Forelimb muscle (tissue), 1 donor: ENCODE measurements at regions not wholly inside any gene's neighbourhood (a gene's known extent, or its start where the extent isn't known, plus 50 kb on each side); places are given as distances from the start of the nearest gene placed in this dataset.
"Not testable (repeated sequence)": the region's sequence is repeated elsewhere in the genome, so short reads cannot be mapped to it uniquely, and the experiment has no call there.

Source experiments
- DNase-seq: peaks from one replicate; pipeline ENCODE4 v3.0.0-alpha.2; 2013; ENCODE audit warnings: low read depth

DNA sequence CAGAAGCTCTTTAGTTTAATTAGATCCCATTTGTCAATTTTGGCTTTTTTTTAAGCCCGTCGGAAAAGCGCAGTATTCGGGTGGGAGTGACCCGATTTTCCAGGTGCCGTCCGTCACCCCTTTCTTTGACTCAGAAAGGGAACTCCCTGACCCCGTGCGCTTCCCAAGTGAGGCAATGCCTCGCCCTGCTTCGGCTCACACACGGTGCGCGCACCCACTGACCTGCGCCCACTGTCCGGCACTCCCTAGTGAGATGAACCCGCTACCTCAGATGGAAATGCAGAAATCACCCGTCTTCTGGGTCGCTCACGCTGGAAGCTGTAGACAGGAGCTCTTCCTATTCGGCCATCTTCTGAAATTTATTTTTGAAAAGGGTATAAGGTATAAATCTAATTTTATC is 433.4 kb upstream of the NRG3 start:
- not testable (repeated sequence) for DNase-seq

DNA sequence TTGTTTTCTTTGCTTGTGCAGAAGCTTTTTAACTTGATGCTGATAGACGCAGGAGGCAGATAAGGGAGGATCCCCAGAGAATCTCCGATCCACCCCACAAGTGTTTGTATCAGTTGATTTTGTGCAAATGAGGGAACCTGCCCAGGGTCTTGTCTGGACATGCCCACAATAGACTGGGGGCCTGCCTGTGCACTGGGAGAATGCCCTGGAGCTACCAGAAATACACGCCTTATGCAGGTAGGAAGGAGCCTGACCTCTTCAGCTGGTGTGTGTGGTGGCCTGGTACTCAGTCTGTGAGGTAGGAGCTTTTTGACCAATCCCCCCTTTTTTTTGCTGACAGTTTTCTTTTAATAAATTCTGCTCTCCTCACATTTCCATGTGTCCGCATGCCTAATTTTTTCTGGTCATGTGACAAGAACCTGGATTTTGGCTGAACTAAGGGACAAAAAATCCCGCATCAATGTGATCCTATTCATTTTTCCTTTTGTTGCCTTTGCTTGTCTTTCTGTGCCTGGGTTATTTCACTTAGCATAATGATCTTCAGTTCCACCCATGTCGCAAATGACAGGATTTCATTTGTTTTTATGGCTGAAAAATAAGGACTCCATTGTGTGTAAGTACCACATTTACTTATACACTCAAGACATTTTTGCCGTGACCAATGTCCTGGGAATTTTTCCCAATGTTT is 430.6 kb upstream of the NRG3 start:
- no peak for DNase-seq

DNA sequence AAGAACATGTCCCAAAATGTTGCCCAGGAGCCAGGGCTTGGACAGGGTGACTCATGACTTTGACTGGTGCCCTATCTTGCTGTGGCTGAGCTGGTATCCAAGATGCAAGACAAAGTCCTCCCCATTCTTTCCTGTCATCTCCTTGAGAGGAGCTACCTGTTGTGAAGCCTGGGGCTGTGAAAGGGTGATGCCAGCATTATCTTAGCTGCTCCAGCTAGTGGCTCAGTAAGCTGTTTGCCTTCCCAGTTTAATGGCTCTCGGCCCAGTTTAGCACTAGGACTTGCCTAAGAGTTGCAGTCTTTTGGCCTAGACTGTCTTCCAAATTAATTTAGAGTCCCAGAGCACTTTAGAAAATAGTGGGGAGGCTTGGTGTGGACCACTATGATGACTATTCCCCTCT is 424.3 kb upstream of the NRG3 start:
- no peak for DNase-seq

DNA sequence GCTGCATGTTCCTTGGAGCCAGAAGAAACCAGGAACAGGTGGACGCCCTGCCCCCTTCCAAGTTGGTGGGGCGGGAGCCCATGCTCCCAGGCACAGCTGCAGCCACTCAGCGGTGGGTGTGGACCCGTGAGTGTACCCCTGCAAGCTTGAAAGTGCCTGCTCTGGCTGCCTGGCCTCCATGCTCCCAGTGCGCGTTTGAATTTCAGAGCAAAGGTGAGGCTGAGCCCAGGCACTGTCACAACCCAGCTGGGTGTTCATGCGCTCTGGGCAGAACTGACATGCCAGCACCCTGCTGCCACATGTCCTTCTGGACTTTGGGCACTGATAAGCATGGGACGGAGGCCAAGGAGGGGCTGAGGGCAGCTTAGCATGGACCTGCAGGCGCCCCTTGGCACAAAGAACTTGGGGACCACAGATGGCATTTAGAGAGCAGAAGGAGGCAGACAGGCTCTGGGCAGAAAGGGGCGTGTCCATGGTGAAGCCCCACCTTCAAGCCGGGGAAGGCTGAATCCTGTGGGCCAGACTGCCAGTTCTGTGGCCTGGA is 402.0 kb upstream of the NRG3 start:
- DNase-seq, result no peak

DNA sequence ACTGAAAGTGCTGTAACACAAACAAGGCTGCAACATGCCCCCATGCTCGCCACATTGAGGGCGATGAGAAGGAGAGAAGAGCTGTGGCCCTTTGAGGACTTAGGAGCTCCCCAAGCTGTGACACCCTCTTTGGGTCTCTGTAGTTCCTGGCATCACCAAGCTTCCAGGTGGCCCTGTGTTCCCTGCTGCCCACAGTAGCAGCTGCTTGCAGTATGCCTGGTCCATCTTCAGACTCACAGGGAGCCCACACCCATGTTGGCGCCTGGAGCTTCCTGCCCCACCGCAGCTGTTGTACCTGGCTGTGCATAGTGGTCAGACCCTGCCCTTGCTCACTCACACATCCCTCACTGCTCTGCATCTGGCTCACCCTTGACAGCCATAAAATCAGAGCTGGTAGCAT is 401.2 kb upstream of the NRG3 start:
- DNase-seq, result no peak

DNA sequence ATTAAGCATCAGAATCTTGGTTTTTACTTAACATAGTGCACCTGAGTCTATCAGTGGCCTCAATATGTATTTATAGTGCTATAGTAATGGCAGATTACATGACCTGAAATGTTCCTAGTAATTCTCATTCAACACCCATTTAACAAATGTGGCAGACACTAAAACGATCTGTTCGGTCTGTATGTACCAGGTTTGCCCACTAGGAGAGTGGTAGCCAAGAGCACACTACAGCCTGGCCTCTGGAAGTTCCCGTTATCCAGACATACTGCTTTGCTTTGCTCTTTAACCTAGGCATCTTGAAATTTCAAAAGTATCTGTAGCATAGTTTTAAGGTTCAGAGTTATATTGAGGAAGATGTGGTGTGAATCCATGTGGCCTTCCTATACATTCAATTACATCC is 395.7 kb upstream of the NRG3 start:
- no peak for DNase-seq

DNA sequence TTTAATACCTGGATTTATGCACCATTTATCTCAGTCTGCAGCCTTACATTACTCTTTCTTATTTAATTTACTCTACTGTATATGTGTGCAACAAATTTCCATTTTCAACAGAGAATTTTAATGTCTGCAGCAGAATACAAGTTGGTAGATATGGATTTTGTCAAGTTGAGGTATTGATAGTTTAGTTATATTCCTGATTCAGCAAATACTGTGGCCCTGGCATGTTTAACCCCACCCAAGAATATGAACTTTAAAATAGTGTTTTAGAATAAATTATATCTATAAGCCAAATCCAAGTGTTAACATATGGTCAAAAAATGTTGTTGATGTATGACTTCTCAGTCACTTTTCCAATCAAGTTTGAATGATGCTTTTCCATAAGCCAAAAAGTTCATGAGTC is 378.4 kb upstream of the NRG3 start:
- no peak for DNase-seq

DNA sequence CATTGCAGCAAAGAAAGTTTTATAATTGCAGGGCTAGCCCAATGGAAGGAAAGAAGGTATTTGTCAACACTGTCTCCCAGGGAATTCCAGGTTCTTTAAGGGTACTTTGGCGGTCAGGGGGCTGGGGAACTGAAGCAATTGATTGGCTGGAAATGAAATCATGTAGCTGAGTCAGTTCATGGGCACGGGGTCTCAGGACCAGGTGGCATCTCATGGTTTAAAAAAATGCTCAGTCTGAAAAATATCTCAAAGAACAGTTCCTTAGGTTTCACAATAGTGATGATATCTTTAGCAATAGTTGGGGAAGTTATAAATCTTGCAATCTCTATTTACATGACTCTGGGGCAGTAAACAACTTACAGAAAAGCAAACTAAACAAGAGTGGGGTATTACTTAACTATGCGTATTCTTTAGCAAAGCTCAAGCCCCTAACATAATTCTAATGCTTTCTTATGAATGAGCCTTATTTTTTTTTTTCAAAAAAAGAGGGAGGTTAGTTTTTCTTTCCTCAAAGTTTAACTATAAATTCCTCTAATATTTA is 376.9 kb upstream of the NRG3 start:
- no peak for DNase-seq

DNA sequence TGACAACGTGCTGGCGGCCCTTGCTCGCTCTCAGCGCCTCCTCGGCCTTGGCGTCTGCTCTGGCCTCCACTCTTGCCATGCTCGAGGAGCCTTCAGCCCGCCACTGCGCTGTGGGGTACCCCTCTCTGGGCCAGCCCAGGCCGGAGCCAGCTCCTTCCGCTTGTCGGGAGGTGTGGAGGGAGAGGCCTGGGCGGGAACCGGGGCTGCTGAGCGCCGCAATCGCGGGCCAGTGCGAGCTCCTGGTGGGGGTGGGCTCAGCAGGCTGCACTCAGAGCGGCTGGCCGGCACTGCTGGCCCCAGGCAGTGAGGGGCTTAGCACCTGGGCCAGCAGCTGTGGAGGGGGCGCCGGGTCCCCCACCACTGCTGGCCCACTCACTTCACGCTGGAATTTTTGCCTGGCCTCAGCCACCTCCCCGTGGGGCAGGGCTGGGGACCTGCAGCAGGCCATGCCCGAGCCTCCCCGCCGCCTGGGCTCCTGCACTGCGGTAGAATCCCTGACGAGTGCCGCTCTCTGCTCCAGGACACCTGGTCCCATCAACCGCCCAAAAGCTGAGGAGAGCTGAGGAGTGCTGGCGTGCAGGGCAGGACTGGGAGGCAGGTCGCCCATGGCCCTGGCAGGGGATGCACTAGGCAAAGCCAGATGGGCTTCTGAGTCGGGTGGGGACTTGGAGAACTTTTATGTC is 372.2 kb upstream of the NRG3 start:
- no peak for DNase-seq

DNA sequence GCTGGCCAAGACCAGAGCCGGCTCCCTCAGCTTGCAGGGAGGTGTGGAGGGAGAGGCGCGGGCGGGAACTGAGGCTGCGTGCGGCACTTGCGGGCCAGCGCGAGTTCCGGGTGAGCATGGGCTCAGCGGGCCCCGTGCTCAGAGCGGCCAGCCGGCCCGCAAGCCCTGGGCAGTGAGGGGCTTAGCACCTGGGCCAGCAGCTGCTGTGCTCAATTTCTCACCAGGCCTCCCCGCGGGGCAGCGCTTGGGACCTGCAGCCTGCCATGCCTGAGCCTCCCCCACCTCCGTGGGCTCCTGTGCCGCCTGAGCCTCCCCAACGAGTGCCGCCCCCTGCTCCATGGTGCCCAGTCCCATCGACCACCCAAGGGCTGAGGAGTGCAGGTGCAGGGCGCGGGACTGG is 369.2 kb upstream of the NRG3 start:
- DNase-seq, result not testable (repeated sequence)

DNA sequence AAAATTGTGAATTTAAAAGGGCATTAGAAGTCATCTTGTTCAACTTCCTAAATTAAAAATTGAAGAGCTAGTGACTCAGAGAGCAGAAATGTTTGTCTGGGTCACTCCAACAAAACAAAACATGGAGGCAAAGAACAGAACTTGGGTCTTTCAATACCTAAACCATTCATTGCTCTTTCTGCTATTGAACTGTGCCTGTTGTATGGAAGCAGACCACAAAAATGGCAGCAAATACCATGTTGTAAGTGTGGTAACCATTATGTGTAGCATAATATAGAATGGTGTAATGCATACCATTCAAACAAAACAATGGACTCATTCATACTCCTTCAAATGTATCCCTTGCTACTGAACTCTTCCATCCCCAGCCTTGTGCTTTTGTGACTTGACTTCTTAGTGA is 360.2 kb upstream of the NRG3 start:
- no peak for DNase-seq

DNA sequence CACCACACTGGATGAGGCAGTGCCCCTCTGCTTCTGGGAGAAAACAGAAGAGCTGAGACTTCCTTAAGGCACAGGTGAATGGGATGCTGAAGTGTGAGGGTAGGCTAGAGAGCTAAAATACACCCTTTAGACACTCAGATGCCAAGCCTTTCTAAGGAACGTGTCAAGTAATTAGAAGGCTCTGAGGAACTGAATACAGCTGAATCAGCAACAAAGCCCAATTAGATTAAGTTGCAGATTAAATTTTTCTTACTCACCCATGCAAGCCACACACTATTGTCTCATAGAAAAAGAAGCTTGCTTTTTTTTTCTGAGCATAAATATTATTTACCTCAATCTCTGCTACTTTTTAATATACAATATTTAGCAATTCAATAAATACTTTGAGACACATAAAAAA is 354.3 kb upstream of the NRG3 start:
- DNase-seq, result no peak

DNA sequence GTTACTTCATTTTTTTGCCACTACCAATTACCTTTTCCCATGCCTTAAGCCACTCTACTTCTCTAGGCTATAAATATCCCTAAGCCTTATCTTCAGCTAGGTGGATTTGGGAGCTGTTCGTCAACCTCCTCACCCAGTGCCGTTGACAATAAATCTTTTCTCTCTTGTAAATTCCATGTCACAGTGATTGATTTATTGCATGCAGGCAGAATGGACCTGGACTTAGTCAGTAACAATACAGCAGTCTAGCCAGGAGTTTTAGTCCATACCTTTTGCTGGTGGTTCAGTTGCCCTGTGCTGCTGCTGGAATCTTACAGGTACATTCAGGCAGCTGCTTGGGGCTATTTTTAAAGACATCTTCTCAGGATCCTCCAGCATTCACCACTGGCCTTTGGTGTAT is 350.5 kb upstream of the NRG3 start:
- no peak for DNase-seq

DNA sequence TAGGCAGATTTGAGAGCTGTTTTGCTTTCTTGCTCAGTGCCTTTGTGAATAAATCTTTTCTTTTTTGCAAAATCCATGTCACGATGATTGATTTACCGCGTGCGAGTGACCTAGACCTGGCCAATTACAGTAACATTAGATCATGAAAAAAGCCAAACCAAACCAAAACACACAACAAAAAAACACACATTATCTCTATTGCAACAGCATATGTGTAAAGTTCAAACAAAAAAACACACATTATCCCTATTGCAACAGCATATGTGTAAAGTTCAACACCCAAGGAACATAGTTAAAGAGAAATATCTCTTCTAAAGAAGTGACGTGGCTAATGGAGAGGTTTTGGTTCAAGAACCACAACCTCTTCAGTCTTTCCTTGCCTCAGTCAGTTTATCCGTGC is 342.6 kb upstream of the NRG3 start:
- DNase-seq, result no peak

DNA sequence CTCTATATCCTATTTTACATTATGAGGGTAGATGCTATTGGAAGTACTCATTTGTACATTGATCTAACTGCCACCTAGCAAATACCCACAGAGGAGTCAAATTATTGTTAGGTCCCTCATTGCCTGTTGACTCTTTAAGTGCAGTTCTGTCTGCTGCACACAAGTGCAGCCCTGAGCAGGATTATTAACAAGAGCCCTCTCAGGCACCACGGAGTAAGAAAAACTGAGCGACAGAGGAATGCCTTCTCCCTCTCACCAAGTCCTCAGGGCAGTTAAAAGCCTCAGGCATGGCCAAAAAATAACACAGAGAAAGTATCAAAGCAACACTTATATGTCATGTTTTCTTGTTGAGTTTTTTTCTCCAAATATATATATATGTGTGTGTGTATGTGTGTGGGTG is 340.0 kb upstream of the NRG3 start:
- no peak for DNase-seq

DNA sequence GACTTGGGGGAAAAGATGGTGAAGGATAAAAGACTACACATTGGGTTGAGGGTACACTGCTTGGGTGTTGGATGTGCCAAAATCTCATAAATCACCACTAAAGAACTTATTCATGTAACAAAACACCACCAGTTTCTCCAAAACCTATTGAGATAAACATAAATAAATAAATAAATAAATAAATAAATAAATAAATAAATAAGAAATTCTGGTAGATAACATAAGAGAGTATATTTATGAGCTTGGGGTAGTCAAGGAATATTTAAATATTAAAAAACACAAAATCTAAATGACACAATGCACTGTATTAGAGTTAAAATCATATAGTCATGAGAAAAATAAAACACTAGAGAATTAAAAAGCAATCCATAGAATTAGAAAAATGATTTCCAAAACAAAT is 333.5 kb upstream of the NRG3 start:
- no peak for DNase-seq

DNA sequence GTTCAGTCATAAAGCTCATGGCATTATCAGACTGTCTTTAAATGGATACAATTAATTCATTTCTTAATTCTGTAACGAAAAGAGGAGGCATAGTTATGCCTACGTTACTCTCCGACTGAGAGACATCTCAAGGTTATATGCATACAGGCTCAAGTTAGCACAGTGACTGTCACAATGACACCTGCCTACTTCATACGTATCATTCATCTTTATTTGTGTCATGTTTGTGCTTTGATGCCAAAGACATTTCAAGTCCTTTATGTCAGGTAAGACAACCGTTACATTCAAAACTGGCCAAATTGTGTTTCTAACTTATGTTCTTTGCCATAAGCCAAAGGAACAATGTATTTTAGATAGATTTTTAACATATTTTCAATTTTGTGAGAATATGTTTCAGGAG is 328.8 kb upstream of the NRG3 start:
- DNase-seq, result no peak

DNA sequence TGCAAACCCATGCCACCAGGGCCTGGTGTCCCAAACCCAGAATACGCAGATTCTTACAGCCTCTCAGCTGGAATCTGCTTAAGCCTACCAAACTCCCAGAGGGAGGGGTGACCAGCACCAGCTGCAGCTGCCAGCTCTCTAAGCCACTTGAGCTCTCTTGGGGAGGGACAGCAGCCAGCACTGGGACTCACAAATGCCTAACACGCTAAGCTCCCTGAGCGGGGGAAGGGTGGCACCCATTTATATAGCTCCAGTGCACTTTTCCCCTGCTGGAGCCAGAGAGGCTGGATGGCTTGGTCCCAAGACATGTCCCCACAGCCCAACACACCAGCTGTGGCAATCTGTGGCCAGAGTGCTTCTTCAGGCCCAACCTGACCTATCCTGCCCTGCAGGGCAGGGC is 326.8 kb upstream of the NRG3 start:
- DNase-seq, result no peak

DNA sequence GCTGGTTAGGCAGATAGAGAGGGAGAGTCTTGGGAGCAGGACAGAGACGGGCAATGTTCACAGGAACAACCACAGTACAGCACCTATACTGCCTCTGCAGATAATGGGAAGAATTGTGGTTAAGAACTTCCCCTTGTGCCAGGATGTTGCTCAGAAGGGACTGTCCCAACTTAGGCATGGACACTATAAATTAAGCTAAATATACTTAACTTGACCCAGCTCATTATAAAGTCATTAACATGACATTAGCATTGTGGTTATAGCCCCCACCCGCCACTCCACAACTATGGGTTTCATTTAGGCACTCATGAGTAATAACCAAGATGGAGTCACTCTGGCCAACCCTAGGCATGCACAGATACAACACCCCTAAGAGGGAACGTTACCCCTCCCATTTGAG is 310.9 kb upstream of the NRG3 start:
- DNase-seq, result no peak

DNA sequence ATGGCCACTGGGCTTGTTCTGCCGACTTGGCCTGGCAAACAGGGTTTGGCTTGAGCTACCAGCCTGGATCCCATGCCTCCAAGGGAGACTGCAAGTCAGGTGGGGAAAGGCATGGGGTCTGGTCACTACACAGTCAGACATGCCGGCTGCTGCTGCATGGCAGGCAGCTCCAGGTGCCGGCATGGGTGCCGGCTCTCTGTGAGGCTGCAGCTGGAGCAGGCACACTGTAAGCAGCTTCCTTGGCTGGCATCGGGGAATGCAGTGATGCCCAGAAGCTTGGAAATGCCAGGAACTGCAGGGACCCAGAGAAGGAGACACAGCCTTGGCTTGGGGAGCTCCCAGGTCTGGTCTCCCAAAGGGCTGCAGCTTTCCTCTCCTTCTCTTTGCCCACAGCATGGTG is 305.5 kb upstream of the NRG3 start:
- DNase-seq, result no peak

DNA sequence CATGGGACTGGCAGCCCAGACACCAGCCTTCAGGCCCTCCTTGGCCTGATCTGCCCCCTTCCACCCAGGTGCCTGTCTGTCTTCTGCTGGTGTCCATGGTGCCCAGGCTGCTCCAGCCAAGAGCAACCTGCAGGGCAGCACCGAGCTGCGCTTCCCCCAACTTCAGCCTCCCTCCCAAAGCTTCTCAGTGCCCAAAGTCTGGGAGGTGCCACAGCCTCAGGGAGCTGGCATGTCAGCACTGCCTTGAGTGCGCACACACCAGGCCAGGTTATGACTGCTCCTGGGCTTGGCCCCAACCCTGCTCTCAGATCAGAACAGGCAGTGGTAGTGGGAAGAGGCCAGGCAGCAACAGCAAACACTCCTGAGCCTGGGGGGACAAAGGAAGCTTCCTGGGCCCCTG is 304.6 kb upstream of the NRG3 start:
- DNase-seq, result no peak

DNA sequence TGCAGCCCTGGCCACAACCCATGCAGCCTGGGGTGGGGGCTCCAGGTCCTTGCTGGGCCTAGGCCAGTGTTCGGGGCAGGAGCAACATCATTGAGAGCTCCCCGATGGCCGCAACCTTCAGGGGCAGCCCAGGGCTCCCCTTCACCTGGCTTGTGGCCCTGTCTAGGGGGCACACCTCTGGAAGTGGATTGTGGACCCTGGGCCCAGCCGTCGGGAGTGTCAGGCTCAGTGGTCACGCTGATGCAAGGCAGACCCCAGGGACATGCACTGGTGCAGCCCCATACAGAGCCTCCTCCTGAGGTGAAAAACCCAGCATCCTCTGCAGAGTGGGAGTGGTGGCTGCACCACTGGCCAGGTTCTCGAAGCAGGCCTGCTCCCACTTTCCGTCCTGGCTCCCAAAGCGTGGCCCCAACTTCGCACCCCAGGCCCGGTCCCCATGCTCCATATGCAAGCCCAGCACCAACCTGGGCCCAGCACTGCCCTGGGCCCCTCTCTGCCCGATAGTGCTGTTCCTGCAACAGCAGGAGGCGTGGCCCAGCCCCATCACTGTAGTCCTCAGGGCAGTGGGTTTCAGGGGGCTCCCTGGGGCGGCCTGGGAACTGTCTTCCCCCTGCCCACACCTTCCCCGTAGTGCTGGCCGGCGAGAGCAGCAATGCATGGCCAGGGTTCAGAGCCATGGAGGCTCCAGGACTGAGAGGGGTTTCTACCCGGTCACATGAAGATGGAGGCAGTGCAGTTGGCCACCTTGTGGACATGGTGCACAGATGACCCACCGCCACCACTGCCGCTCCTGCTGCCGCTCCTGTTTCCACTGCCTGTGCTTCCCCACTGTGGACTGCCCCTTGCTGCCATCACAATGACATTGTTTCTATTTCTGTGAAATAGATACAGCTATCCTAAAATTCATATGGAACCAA is 303.9 kb upstream of the NRG3 start:
- DNase-seq, result no peak
